OCI-LY1 (cell line): ENCODE measurements at regions not wholly inside any gene's neighbourhood (a gene's known extent, or its start where the extent isn't known, plus 50 kb on each side); places are given as distances from the start of the nearest gene placed in this dataset.

ENCODE experiments used
- CTCF ChIP-seq: fragments of 200-600 bp; sonication (generic), shearing (Covaris generic); IDR thresholded peaks from 2 replicates; pipeline ENCODE4 v1.5.1; 2017; ENCODE audit warnings: mild to moderate bottlenecking, antibody characterized with exemption, low read length, moderate library complexity, mixed read lengths
- EZH2 ChIP-seq: fragments of 200-600 bp; sonication (generic), shearing (Covaris generic); IDR thresholded peaks from 2 replicates; pipeline ENCODE4 v1.8.0; 2017; ENCODE audit warnings: borderline replicate concordance, mixed run types, mild to moderate bottlenecking, antibody characterized with exemption, low read length, moderate library complexity, mixed read lengths

GRCh38 chr13:90308249-90308648 lies 1039.2 kb upstream of the MIR17HG start:
- TF ChIP-seq CTCF = no peak
- no peak for TF ChIP-seq EZH2
